Neural cell (in vitro differentiated cells): ENCODE measurements at regions not wholly inside any gene's neighbourhood (a gene's known extent, or its start where the extent isn't known, plus 50 kb on each side); places are given as distances from the start of the nearest gene placed in this dataset.

ENCODE experiments used
- CTCF ChIP-seq: fragments of 450-650 bp; IDR thresholded peaks from 2 replicates; pipeline ENCODE4 v1.5.1; 2014; ENCODE audit warnings: antibody characterized with exemption, mild to moderate bottlenecking, moderate library complexity; ENCODE audit not compliant: poor library complexity, severe bottlenecking
- EZH2 ChIP-seq: fragments of 200-600, 300-800 bp; shearing (Covaris generic), sonication (generic); IDR thresholded peaks from 2 replicates; pipeline ENCODE4 v1.6.1; 2014; ENCODE audit warnings: antibody characterized with exemption, low read length, borderline replicate concordance, mild to moderate bottlenecking; ENCODE audit not compliant: insufficient read depth, poor library complexity, severe bottlenecking
- TAF1 ChIP-seq: IDR thresholded peaks from 2 replicates; pipeline ENCODE4 v1.6.1; 2012; ENCODE audit warnings: low read depth

- TF ChIP-seq TAF1: no peak
- TF ChIP-seq CTCF: no peak
- no peak for TF ChIP-seq EZH2
These were observed 98.6 kb upstream of the PDE4B start for GRCh38 chr1:65694126-65694525.
